Cardiac fibroblast (primary cell): ENCODE measurements at regions not wholly inside any gene's neighbourhood (a gene's known extent, or its start where the extent isn't known, plus 50 kb on each side); places are given as distances from the start of the nearest gene placed in this dataset.
A peak's percentile ranks its signal among the peaks of the same experiment; 100 is the strongest.

ENCODE experiments used
- DNase-seq, 2 donors: peaks; one replicate each; pipeline versions ENCODE4 v3.0.0 to v3.0.0-alpha.2; 2010; ENCODE audit warnings: low read depth in 2 of 2
- H3K4me3 ChIP-seq, 2 donors: replicated peaks in 1 of 2; 1 replicate in 1 of 2; 2 replicates in 1 of 2; pipeline ENCODE4 v1.5.1; 2011; ENCODE audit warnings: low read depth in 2 of 2, low read length in 2 of 2, mild to moderate bottlenecking in 2 of 2, moderate library complexity in 1 of 2
- TF ChIP-seq, protein P1 (sequence below): IDR thresholded peaks from one replicate; pipeline ENCODE4 v1.5.1; 2011; ENCODE audit warnings: low read depth, mild to moderate bottlenecking, low read length, inconsistent platforms

DNA sequence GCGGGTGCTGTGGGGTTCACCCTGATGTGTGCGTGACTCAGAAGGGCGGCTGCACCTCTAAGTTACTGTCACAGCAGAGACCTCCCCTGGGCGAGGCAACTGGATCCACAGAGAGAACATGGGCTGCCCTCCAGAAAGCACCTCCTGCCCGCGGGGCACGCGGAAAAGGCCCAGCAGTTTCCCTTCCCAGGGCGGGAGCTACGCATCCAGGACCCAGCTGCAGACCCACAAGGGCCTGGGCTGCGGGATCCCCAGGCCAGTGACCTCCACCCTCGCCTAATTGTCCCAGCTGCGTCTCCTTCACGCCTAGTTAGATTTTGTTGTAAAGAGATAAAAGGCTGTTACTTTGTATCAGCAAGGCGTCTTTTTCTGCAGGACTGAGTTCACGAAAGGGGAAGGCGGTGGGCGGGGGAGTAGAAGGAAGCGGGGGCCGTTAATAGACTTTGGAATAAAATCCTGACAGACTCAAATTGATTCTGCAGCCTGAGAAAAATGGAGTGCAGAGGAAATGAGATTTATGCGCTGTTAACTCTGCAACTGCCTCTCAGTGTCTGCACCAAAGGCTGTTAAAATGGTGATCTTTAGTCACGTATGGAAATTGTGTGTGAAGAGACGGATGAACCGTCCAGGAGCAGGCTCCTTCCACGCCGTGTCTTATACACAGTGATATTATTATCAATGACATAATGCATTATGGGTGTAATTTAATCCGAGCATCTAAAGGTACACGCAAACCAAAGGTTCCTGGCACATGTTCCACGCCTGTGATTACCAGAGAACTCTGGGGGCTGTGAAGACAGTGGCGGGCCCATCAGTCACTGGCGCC is 65.9 kb upstream of the FBRSL1 start:
- TF ChIP-seq, protein P1, sequence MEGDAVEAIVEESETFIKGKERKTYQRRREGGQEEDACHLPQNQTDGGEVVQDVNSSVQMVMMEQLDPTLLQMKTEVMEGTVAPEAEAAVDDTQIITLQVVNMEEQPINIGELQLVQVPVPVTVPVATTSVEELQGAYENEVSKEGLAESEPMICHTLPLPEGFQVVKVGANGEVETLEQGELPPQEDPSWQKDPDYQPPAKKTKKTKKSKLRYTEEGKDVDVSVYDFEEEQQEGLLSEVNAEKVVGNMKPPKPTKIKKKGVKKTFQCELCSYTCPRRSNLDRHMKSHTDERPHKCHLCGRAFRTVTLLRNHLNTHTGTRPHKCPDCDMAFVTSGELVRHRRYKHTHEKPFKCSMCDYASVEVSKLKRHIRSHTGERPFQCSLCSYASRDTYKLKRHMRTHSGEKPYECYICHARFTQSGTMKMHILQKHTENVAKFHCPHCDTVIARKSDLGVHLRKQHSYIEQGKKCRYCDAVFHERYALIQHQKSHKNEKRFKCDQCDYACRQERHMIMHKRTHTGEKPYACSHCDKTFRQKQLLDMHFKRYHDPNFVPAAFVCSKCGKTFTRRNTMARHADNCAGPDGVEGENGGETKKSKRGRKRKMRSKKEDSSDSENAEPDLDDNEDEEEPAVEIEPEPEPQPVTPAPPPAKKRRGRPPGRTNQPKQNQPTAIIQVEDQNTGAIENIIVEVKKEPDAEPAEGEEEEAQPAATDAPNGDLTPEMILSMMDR = no peak
- H3K4me3 ChIP-seq = no peak overlapping the region
- no peak for DNase-seq

DNA sequence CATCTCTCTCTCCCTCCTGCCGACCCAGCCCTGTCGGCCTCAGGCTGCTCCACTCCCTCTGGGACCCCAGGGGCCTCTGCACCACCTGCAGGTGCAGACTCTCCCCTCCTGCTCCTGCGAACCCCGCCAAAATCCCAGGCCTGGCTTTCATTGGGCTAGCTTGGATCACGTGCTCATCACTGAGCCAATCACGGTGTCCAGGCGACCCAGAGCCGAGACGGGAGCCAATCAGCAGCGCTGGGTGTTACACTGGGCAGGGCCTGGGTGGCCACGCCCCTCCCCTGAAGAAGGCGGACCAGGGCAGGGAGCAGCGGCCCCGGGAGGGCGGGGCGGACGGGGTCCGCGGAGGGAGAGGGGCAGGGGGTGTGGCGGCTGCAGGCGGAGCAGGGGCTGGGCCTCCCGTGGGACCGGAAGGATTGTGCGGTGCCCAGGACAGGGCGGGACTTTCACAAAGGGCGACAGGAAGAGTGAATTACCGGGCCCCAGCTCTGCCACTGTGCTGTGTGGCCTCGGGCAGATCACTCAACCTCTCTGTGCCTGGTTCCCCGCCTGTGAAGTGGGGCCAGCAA is 66.6 kb upstream of the FBRSL1 start:
- DNase-seq = peak in 1 of 2 donors; percentile 11

DNA sequence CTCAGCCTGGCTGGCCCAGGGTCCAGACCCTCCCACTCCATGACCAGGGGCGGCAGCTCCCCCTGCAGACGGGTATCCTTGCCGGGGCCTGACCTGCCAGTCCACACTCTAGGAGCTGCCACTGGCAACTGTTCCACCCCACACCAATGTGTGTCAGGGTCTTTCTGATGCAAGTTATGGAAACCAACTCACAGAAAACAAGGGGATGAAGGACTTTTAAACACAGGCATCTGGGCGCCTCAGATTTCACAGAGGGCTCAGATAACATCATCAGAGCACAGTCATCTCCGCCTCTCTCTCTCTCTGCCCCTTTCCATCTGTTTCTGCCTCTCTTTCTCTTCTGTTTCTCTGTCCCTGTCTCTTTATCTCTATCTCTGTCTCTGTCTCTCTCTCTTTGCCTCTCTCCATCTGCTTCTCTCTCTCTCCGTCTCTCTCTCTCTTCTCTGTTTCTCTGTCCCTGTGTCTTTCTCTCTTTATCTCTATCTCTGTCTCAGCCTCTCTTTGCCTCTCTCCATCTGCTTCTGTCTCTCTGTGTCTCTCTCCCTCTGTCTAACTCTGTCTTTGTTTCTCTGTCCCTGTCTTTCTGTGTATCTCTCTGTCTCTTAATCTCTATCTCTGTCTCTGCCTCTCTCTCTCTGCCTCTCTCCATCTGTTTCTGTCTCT is 67.4 kb upstream of the FBRSL1 start:
- DNase-seq = no peak
- H3K4me3 ChIP-seq = no peak overlapping the region
- TF ChIP-seq, protein P1 = no peak

More for the DNA sequence above, 66.6 kb upstream of the FBRSL1 start:
- H3K4me3 ChIP-seq = no peak overlapping the region
- TF ChIP-seq, protein P1 = no peak

DNA sequence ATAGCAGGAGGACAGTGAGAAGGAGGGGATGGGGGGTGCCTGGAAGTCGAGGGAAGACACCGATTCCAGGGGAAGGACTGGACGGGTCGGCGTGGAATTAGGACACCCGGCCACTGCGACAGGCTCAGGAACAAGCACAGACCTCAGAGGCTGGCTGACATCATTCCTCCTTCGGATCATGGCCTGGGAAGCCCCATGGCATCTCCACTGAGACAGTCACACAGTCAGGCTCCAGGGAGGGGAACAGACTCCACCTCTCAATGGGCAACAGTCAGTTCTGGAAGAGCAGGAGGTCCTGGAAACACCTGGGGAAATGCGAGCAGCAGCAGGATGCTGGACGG is 67.9 kb upstream of the FBRSL1 start:
- DNase-seq = no peak
- TF ChIP-seq, protein P1 = no peak
- H3K4me3 ChIP-seq = no peak overlapping the region

DNA sequence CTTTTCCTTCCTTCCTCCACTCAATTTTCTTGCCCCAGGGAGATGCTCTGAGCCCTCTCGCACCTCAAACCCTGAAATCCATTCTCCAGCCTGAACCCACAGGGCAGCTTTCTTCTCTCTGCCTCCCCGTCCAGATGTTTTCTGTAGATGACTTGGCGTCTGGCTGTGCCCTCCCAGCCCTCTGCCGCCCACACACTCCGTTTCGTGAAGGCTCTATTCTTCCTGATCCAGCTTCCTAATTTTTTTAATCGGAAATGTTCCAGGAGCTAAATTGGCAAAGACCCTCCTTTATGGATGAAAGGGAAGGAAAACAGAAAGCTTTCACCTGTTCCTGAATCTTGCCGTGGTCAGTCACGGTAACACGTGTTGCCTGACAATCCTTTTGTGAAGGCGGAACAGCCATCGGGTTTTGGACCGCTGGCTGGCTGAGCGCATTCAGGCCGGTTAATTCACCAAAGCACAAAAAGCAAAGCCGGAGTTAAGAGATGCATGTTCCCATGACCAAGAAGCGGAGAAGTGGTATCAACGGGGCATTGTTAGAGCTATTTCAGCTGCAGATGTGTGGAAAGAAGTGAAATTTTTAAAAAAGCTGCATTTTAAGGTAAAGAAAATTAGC is 70.2 kb upstream of the FBRSL1 start:
- H3K4me3 ChIP-seq = no peak overlapping the region
- TF ChIP-seq, protein P1 = no peak
- no peak for DNase-seq

DNA sequence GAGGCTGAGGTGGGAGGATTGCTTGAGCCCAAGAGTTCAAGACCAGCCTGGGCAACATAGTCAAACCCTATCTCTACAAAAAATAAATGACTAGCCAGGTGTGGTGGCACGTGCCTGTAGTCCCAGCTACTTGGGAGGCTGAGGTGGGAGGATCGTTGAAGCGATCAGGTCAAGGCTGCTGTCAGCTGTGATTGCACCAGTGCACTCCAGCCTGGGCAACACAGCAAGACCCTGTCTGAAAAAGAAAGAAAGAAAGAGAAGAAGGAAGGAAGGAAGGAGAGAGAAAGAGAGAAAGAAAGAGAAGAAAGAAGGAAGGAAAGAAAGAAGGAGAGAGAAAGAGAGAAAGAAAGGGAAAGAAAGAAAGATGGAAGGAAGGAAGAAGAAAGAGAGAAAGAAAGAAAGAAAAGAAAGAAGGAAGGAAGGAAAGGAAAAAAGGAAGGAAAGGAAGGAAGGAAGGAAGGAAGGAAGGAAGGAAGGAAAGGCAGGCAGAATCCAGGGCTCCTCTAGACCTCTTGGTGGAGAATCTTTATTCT is 71.5 kb upstream of the FBRSL1 start:
- TF ChIP-seq, protein P1 = no peak
- no peak overlapping the region for H3K4me3 ChIP-seq
- no peak for DNase-seq
